ENCODE measurements at regions not wholly inside any gene's neighbourhood (a gene's known extent, or its start where the extent isn't known, plus 50 kb on each side); places are given as distances from the start of the nearest gene placed in this dataset.
A peak's percentile ranks its signal among the peaks of the same experiment; 100 is the strongest.

DNA sequence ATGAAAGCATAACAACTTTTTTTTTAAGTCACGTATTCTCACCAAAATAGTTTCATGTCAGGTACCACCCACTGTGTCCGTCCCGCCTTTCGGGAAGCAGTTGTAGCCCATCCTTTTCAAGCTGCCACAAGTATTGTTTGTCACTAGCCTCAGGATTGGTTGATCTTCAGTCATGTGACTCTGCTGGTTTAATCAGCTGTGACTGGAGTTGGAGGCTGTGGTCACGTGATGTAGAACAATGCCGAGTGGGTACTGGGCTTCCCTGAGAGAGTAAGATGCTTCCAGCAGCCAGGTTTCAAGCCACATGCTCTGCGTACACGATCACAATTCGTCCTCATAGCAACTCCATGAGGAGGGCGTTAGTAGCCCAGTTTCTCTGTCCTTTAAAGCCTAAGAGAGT is 83.0 kb upstream of the WSCD2 start:
- no peak overlapping the region for H3K4me3 ChIP-seq (ENCODE audit: low read depth, low read length)
- DNase-seq (ENCODE audit: low read depth), result no peak
- TF ChIP-seq, protein P1, sequence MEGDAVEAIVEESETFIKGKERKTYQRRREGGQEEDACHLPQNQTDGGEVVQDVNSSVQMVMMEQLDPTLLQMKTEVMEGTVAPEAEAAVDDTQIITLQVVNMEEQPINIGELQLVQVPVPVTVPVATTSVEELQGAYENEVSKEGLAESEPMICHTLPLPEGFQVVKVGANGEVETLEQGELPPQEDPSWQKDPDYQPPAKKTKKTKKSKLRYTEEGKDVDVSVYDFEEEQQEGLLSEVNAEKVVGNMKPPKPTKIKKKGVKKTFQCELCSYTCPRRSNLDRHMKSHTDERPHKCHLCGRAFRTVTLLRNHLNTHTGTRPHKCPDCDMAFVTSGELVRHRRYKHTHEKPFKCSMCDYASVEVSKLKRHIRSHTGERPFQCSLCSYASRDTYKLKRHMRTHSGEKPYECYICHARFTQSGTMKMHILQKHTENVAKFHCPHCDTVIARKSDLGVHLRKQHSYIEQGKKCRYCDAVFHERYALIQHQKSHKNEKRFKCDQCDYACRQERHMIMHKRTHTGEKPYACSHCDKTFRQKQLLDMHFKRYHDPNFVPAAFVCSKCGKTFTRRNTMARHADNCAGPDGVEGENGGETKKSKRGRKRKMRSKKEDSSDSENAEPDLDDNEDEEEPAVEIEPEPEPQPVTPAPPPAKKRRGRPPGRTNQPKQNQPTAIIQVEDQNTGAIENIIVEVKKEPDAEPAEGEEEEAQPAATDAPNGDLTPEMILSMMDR (IDR thresholded peaks at IDR 0.05; ENCODE audit: insufficient read depth, low read length), result no peak

DNA sequence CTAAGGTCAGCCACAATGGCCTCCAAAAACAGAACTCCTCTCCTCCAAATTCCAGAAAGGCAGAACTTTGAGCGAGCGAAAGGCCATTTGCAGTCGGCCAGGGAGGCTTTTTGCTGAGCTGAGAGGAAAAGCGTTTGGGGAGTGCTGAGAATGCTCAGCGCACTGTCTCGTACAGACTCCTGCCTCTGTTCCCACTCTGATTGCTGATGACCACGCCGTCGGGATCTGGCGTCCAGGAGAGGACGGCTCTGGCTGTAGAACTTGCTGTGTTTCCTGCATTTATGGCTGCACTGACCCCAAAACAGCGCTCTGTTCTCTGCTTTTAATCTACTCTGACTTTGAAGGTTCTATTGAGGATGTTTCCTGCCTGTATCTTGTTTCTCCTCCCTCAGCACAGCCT is 82.4 kb upstream of the WSCD2 start:
- no peak for DNase-seq (ENCODE audit: low read depth)
- H3K4me3 ChIP-seq (ENCODE audit: low read depth, low read length), result no peak overlapping the region
- TF ChIP-seq, protein P1 (IDR thresholded peaks at IDR 0.05; ENCODE audit: insufficient read depth, low read length), result no peak

DNA sequence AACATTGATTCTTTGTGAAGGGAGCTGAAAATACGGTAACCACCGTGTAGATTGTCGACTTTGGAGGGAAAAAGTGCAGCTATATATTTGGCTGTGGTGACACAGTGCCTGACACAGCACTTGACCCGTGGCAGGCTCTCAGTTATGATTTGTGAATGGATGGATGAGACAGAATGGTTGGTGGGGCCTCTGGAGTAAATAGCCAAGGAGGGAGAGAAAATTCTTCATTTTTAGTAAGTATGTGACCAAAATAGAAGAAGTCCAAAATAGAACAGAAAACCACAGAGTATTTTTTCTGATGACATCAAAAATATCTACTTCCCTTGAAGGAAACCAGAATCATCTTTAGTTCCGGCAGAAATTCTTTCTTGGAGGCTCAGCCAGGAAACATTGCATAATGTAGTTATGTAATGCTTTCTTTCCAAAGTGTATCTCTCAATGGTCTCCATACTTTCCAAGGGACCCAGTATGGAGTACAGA is 82.0 kb upstream of the WSCD2 start:
- no peak overlapping the region for H3K4me3 ChIP-seq (ENCODE audit: low read depth, low read length)
- TF ChIP-seq, protein P1 (IDR thresholded peaks at IDR 0.05; ENCODE audit: insufficient read depth, low read length), result no peak
- DNase-seq (ENCODE audit: low read depth), result peak; percentile 22

DNA sequence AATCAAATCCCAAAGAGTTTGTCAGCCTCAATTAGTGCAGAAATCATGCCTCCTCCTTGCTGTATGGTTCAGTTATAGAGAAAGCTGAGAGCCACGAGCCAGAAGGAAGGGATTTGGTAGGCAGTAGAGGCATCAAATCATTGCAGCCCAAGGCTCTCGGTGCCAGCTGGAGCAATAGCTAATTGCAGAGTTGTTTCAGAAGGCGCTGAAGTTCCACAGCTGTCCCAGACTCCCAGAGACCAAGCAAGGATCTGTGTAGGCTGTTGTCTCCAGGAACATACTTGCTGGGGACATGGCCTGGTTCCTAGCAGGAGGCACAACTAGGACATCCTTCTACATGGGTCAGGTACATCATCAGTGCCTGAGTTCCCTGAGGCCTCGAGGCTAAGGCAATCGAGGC is 80.4 kb upstream of the WSCD2 start:
- no peak for DNase-seq (ENCODE audit: low read depth)
- TF ChIP-seq, protein P1 (IDR thresholded peaks at IDR 0.05; ENCODE audit: insufficient read depth, low read length), result no peak
- no peak overlapping the region for H3K4me3 ChIP-seq (ENCODE audit: low read depth, low read length)

DNA sequence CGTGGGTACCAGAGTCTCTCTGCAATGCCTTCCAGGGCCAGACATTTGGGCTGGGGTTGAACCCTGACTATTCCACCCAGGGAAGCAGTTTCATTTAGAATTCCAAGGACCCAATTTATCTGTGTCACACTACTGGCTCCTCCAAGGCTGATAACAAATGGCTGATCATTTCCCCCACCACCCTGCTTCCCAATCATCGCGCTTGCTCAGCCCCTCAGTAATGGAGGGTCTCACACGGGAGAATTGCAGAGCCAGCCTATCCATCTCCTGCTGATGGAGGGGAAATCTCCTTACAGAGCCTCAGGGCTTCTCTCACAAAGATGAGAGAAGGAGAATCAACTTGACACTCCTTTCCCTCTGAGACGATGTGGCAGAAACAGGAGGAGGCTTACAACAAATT is 78.4 kb upstream of the WSCD2 start:
- no peak for DNase-seq (ENCODE audit: low read depth)
- TF ChIP-seq, protein P1 (IDR thresholded peaks at IDR 0.05; ENCODE audit: insufficient read depth, low read length), result no peak
- H3K4me3 ChIP-seq (ENCODE audit: low read depth, low read length), result no peak overlapping the region

DNA sequence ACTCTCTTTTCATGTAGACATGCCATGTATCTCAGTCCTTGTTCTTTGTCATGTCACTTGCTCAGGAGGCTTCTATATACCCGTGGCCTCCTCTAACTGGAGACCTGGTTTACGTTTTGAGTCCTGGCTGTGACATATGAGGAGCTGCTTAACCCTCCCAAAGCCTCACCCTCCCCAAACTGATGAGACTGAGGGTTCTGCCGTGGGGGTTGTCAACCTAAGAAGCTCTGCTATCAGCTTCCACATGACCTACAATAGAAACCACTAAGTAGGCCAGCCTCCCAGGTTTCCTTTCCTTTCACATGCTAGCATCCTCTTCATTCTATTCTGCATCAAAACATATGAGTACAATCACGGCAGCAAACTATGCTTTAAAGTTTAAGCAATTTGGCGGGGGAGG is 76.8 kb upstream of the WSCD2 start:
- DNase-seq (ENCODE audit: low read depth), result no peak
- TF ChIP-seq, protein P1 (IDR thresholded peaks at IDR 0.05; ENCODE audit: insufficient read depth, low read length), result no peak
- no peak overlapping the region for H3K4me3 ChIP-seq (ENCODE audit: low read depth, low read length)

DNA sequence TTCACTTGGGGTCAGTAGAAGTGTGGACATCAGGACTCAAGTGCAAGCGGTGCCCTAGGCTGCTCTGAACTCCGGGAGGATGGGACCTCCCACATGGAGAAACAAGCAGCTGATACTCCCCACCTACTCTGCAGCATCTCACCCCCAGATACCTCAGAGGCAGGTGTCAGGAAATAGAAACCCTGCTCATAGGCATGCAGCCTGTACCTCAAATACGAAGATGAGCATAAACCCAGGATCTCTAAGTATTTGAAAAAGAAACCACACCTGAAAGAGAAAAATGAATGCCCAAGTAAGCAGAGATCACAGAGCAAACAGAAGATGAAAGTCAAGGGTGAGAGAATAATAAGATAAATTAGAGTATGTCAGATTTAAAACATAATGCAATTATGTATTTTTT is 75.6 kb upstream of the WSCD2 start:
- no peak for DNase-seq (ENCODE audit: low read depth)
- TF ChIP-seq, protein P1 (IDR thresholded peaks at IDR 0.05; ENCODE audit: insufficient read depth, low read length), result no peak
- no peak overlapping the region for H3K4me3 ChIP-seq (ENCODE audit: low read depth, low read length)

Measured in fibroblast of the aortic adventitia (primary cell).